A673 (cell line): ENCODE measurements at regions not wholly inside any gene's neighbourhood (a gene's known extent, or its start where the extent isn't known, plus 50 kb on each side); places are given as distances from the start of the nearest gene placed in this dataset.

Source experiments
- EZH2 ChIP-seq: fragments of 200-600 bp; sonication (generic); IDR thresholded peaks from 2 replicates; pipeline ENCODE4 v1.6.1; 2017; ENCODE audit warnings: borderline replicate concordance, low read depth, mild to moderate bottlenecking, mixed read lengths, antibody characterized with exemption, low read length; ENCODE audit not compliant: poor library complexity, severe bottlenecking
- TF ChIP-seq, protein P1 (sequence below): fragments of 300-800, 200-600 bp; sonication (generic); conservative IDR thresholded peaks from 2 replicates; pipeline ENCODE4 v1.5.1; 2017; ENCODE audit warnings: low read depth, mild to moderate bottlenecking, antibody characterized with exemption, low read length, moderate library complexity, mixed read lengths

DNA sequence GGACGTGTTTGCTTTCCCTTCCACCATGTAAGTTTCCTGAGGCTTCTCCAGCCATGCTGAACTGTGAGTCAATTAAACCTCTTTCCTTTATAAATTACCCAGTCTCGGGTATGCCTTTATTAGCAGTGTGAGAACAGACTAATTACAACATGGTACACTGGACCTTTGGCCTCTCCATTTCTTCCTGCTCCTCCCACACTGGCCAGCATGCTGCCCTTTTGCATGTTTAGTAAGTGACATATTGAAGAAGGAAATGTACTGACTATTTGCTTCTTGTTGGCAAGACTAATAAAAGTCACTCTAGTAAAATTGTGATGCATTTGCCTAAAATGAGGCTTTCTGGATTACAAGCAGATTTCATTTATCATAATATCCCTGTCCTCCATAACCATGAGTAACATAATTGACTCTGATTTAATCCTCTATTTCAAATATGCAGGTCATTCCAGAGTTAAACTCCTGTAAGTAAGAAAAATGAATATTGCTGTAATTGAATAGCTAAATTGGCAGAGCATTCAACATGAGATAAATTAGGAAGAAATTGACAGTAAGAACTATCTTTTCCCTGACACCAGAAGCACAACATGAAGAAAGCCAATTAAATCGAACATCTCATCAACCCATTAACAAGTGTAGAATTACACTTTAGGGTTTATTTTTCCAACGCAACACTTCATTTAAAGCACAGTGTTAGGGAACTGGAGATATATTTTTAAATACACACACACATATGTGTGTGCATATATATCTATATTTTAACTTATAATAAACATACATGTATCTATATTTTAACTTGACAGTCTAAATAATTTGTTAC, 427.8 kb upstream of the ZP4 start:
- TF ChIP-seq, protein P1, sequence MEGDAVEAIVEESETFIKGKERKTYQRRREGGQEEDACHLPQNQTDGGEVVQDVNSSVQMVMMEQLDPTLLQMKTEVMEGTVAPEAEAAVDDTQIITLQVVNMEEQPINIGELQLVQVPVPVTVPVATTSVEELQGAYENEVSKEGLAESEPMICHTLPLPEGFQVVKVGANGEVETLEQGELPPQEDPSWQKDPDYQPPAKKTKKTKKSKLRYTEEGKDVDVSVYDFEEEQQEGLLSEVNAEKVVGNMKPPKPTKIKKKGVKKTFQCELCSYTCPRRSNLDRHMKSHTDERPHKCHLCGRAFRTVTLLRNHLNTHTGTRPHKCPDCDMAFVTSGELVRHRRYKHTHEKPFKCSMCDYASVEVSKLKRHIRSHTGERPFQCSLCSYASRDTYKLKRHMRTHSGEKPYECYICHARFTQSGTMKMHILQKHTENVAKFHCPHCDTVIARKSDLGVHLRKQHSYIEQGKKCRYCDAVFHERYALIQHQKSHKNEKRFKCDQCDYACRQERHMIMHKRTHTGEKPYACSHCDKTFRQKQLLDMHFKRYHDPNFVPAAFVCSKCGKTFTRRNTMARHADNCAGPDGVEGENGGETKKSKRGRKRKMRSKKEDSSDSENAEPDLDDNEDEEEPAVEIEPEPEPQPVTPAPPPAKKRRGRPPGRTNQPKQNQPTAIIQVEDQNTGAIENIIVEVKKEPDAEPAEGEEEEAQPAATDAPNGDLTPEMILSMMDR: no peak
- TF ChIP-seq EZH2: no peak
